SHP77 (cell line): ENCODE measurements at regions not wholly inside any gene's neighbourhood (a gene's known extent, or its start where the extent isn't known, plus 50 kb on each side); places are given as distances from the start of the nearest gene placed in this dataset.
A peak's percentile ranks its signal among the peaks of the same experiment; 100 is the strongest.
"Not testable (repeated sequence)": the region's sequence is repeated elsewhere in the genome, so short reads cannot be mapped to it uniquely, and the experiment has no call there.

Source experiments
- DNase-seq, 2 experiments: peaks; one replicate each; lab custom pipeline; 2025; lab: John Stamatoyannopoulos, UW

DNA sequence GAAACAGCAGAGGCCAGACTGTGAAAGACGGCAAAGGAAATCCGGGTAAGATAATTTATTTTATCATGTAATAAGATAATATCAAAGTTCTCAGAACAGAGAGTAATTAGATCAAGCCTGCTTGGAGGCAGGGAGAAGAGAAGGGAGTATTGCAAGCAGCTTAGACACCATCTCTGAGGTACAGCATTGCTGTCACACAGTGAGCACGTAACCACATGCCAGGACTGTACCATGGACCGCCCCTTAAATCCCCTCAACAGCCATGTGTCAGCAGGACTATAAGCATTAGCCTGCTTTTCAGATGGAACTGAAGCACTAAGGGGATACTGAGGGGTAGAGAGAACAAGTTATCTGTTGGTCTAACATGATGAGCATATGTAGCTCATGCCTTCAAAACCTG is 141.5 kb downstream of the C6orf118 start:
- no peak for DNase-seq

- DNase-seq, result no peak
Observed at GRCh38 chr6:165167311-165167710, 142.1 kb downstream of the C6orf118 start.

DNA sequence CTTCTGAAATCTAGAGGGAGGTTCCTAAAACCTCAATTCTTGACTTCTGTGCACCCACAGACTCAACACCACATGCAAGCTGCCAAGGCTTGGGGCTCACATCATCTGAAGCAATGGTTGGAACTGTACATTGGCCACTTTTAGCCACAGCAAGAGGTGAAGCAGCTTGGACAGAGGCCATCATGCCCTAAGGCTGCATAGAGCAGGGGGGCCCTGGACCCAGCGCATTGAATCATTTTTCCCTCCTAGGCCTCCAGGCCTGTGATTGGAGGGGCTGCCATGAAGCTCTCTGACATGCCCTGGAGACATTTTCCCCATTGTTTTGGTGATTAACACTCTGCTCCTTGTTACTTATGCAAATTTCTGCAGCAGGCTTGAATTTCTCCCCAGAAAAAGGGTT is 145.9 kb downstream of the C6orf118 start:
- DNase-seq, result no peak

- DNase-seq, result no peak
Observed at GRCh38 chr6:165159460-165159859, 149.9 kb downstream of the C6orf118 start.

DNA sequence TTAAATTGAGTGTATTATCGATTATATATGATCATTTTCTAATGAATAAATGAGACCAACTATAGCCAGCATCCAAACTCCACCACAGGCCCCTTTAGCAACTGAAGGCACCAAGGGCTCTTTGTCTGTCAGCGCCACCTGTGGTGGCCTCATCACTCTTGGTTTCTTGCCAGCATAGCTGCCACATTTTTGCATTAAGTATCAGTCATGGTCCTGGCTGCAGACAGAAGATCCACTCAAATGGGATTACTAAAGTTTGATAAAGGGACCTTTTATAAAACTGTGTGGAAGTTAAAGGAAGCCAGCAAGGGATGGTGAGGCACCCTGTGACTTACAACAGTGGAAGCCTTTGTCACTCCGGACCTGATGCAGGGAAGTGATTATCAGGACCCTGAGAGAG is 162.9 kb downstream of the C6orf118 start:
- no peak for DNase-seq

DNA sequence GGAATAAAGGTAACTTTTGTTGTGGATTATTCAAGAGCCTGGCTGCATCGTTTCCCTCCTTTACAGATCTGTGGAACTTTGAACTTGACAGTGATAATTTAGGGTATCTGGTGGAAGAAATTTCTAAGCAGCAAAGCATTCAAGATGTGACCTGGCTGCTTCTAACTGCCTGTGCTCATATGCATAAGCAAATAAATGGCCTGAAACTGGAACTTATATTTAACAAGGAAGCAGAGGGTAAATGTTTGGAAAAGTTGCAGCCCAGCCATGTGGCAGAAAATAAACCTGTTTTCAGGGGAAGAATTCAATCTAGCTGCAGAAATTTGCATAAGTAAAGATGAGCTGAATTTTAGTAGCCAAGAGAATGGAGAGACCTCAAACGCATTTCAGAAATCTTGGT is 173.5 kb downstream of the C6orf118 start:
- DNase-seq, result no peak

- DNase-seq, result no peak
Observed at GRCh38 chr6:165129086-165129485, 180.3 kb downstream of the C6orf118 start.

- DNase-seq, result not testable (repeated sequence)
Observed at GRCh38 chr6:165127743-165128142, 181.7 kb downstream of the C6orf118 start.

GRCh38 chr6:165124681-165125080 is 184.7 kb downstream of the C6orf118 start:
- DNase-seq, result not testable (repeated sequence)

DNA sequence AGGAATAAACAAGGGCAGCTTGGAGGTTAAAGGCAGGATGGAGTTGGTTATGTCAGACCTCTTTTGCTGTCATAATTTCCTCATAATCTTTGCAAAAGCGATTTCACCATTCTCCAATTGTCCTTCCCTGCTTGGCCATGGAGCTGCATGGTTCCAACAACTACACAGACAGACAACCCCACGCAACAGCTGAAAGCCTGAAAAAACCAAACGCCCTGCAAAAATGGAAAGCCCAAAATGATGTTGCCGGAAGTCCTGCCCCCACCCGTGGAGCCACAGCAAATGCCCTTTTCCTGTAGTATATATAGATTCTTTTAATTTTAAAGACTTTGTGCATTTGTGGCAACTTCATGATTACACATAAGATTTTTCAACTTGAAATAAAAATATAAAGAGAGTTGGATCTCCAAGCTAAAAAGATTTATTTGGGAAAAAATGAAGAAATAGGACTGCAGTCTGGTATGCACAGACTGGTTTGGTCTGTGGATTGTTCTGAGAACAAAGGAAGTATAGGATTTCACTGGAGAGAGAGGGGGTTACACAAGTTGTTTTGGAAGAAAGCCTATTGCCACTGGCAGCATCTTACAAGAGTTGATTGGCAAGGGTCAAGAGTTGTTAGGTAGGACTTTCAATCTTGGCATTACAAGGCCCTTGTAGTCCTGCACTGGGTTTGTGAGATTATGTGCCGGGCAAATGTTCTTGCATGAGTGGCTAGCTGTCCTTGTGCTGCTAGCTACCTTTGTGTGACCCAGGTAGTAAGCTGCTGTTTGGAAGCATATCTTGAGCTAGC is 190.0 kb downstream of the C6orf118 start:
- no peak for DNase-seq

DNA sequence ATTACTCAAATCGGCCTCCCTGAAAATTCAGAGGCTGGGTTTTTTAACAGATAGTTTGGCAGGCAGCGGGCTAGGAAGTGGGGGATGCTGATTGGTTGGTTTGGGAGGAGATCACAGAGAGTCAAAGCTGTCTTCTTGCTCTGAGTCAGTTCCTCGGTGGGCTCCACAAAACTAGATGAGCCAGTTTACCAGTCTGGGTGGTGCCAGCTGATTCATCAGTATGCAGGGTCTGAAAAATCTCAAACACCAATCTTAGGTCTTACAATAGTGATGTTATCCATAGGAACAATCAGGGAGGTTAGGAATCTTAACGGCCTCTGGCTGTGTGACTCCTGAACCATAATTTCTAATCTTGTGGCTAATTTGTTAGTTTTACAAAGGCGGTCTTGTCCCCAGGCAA is 190.7 kb downstream of the C6orf118 start:
- no peak for DNase-seq

GRCh38 chr6:165117806-165118205 is 191.6 kb downstream of the C6orf118 start:
- no peak for DNase-seq

GRCh38 chr6:165117121-165117520 is 192.3 kb downstream of the C6orf118 start:
- DNase-seq, result no peak

GRCh38 chr6:165110860-165111259 is 198.5 kb downstream of the C6orf118 start:
- no peak for DNase-seq

DNA sequence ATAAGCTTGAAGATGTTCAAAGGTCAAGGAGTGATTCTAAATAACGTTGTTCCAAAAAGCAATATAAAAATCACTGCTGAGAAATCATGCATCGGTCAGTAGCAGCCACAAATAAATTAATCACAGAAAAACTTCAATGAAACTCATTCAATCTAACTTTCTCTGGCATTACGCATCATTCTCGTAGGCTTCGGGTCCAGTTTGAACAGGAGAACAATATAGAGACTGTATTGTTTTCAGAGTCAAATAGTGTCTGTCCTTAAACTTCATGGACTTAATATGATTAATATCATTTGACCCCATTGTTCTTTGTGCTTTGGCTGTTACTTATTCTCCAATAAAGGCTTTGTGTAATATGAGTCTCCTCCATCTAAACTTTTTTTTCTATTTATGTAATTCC is 200.4 kb downstream of the C6orf118 start:
- DNase-seq, result no peak

DNA sequence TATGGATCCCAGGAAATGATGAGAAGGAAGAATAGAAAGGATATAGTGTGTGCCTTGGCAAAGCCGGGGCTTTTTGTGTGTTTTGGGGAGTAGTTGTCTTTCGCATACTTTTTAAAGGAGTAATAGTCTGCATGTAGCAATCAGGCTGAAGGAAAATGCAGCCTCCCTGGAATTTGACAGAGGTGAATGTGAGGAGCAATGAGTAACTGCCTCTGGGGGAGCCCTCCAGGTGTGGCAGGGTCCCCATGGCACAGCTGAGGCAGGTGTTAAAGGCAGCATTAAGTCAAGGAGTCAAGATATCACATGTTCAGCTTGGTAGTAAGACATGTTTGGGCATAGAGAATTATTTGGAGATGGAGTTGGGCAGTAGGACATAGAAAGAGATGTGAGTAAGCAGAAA is 203.1 kb downstream of the C6orf118 start:
- DNase-seq, result no peak

DNA sequence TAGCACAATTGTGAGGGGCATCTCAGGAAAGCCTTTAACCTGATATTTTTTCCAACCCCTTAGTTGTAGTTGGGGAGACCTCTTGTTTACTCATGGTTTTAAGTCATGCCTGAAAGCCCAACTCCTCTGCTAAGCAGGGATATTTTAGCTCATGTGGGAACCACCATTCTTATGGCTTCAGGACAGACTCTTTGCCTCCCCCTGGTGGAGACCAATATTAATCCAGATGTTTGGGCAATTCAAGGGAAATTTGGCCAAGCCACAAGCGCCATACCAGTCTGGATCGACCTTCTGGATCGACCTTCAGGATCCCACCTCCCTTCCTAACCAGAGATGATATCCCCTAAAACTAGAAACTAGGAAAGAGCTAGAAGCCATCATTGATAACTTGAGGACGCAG is 211.2 kb downstream of the C6orf118 start:
- DNase-seq, result peak in 1 of 2 experiments; percentile 10

DNA sequence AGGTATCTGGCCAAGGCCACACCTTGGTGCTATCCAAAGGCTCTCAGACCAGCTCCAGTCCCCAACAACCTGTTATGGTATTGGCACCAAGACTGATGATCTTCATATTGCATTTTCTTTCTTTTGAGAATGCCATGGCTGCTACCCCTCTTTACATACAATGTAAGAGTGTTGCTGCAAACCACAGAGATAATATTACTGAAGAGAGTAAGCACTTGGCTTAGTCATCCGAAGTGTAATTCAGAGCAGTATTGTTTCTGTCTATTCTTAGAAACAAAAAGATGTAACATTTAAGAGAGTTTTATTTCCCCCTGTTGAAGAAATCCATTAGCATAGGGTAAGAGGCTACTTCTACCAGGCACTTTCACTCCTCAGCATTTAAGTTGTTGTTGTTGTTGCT is 212.5 kb downstream of the C6orf118 start:
- no peak for DNase-seq

DNA sequence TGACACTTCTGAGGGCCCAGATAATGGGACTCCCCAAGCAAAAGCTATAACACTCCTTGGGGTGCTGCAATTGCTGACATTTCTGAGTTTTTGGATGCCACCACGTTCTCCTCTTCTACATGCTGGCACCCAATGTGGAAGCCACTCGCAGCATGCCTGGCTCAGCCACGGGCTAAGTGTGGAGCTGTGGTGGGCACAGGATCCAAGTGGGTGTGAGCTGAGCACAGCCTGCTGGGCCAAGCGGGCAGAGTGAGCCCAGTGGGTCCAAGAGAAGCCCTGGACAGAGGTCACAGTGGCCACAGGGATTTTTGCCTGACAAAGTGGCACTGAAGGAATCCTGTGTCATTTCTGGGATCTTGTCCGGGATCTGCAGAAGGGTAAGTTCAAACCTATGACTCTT is 213.2 kb downstream of the C6orf118 start:
- DNase-seq, result no peak

- no peak for DNase-seq
Observed at GRCh38 chr6:165092881-165093595, 216.4 kb downstream of the C6orf118 start.

DNA sequence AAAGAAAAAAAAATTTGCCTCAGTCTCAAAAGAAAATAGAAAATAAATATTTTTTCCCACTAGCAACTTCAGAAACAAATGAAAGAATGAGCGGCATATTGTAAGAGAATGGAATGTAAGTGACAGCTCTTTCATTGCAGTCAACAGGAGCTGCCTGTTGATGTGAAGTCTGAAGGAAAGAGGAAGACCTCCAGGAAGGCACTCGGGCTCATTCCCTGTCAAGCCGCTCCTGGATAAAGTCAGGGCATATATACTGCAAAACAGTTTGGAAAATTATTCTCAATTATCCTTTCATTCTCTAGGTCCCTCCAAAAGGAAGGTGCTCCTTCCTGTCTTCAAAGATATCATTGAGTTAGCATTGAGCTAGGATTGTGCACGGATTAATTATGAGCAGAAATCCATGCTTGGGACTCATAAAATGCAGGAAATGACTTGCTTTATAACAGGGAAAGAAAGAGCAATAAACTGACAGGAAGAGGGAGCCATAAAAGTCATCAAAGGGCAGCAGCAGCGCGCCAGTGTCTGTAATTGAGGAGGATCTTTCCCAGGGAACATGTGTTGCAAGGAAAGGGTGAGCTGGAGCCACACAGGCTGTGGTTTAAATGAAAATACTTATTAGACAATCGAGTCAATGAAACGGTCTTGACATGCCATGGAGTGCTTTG is 218.2 kb downstream of the C6orf118 start:
- no peak for DNase-seq

DNA sequence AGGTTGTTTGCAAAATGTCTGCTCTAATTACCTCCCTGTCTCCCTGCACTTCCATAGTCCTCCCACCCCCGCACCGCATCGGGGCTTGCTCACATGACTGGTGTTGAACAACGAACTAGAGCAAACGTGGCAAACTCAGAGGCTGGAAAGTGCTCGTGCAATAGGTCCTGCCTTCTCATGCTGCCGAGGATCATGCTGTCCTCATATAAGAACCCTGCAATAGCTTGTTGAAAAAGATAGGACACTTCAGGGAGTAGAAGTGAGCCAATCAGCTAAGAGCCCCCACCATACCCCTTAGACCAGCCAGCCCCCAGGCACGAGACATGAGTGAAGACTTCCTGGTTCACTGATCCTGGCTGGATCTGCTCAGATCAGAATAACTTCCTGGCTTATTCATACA is 219.2 kb downstream of the C6orf118 start:
- DNase-seq, result no peak

DNA sequence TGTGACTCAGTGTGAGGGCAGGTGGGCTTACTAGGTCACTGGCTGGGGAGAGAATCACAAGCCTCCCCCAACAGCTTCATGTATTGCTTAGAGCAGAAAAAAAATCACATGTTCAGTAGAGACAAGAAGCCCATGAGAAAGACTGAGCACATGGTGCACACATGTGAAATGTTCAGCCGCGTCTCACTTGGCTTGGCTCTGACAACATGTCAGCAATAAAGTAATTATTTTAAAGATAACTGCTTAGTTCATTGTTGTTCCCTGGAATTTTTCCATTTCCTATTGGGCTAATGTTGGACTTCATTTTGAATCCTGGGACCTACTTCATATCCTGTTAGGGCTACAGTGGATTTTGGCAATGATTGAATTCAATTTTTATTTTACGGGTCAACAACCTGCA is 222.6 kb downstream of the C6orf118 start:
- no peak for DNase-seq
